Large intestine (tissue), 3 donors: ENCODE measurements at regions not wholly inside any gene's neighbourhood (a gene's known extent, or its start where the extent isn't known, plus 50 kb on each side); places are given as distances from the start of the nearest gene placed in this dataset.

Source experiments
- DNase-seq, 2 donors: peaks; one replicate each; pipeline versions ENCODE4 v3.0.0 to v3.0.0-alpha.2; 2013
- H3K27ac ChIP-seq: one replicate; pipeline ENCODE4 v1.5.1; 2013; ENCODE audit warnings: low read length
- H3K27me3 ChIP-seq: 2 replicates; pipeline ENCODE4 v1.6.1; 2013; ENCODE audit warnings: low read length; ENCODE audit not compliant: control insufficient read depth, insufficient read depth
- H3K36me3 ChIP-seq: 2 replicates; pipeline ENCODE4 v1.6.1; 2013; ENCODE audit warnings: low read length; ENCODE audit not compliant: control insufficient read depth, insufficient read depth
- H3K4me1 ChIP-seq: one replicate; pipeline ENCODE4 v1.6.1; 2013; ENCODE audit warnings: low read length; ENCODE audit not compliant: control insufficient read depth, insufficient read depth
- H3K4me3 ChIP-seq: one replicate; pipeline ENCODE4 v1.5.1; 2013; ENCODE audit warnings: low read length
- H3K9me3 ChIP-seq: one replicate; pipeline ENCODE4 v1.6.1; 2013; ENCODE audit warnings: mild to moderate bottlenecking, low read depth, low read length, moderate library complexity; ENCODE audit not compliant: control insufficient read depth
- whole genome bisulfite sequencing: methylation state at CpG from one replicate; pipeline ENCODE4 v1.1.5; 2013; ENCODE audit warnings: low lambda C conversion rate; ENCODE audit not compliant: insufficient coverage; 5-methylcytosine and 5-hydroxymethylcytosine counted together

DNA sequence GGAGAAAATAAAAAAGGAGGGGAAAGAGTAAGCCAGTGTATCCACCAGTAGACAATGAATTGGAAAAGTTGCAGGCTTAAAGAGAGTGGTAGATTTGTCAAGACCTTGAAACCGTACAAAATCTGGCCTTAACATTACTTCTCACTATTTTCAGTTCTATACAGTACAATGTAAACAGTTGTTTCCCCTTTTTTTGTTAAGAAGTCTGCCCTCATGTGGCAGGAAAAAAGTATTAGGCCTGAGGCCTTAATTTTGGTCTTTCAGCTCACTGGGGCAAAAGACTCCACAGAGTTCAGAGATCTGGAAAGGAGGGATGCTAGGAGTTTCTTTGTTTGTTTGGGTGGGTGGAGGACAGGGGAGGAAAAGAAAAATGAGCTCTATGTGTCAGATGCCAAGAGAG, 92.8 kb upstream of the CCDC160 start:
- WGBS = no CpG with 5 or more reads among the region's 1 CpG
- Histone ChIP-seq H3K27ac (no peak overlapping the region), H3K36me3 (no peaks in the 10 kb centered on the region), H3K9me3 (no peaks in the 10 kb centered on the region), H3K27me3 (no peaks in the 10 kb centered on the region), H3K4me3 (no peak overlapping the region), H3K4me1 (no peaks in the 10 kb centered on the region)
- DNase-seq = peak in 1 of 2 donors; percentile 2

DNA sequence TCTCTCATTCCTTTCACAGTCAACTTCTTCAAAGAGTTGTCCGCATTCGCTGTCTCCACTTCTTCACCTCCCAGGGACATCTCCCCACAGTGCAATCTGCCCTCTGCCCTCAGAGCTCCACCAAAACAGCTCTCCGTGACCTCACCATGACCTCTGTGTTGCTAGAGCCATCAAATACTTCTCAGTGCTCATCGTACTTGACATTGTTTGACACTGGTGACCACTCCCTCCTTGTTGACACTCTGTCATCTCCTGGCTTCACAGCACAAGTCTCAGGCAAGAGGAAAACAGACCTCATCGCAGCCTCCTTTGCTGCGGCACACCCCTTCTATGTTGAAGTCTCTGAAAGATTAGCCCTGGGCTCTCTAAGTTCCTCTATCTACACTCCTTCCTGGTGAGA, 90.5 kb upstream of the CCDC160 start:
- DNase-seq = no peak
- Histone ChIP-seq H3K9me3 (no peaks in the 10 kb centered on the region), H3K4me1 (no peaks in the 10 kb centered on the region), H3K36me3 (no peaks in the 10 kb centered on the region), H3K27ac (no peak overlapping the region), H3K27me3 (no peaks in the 10 kb centered on the region), H3K4me3 (no peak overlapping the region)
- no CpG with 5 or more reads among the region's 6 CpGs for WGBS

DNA sequence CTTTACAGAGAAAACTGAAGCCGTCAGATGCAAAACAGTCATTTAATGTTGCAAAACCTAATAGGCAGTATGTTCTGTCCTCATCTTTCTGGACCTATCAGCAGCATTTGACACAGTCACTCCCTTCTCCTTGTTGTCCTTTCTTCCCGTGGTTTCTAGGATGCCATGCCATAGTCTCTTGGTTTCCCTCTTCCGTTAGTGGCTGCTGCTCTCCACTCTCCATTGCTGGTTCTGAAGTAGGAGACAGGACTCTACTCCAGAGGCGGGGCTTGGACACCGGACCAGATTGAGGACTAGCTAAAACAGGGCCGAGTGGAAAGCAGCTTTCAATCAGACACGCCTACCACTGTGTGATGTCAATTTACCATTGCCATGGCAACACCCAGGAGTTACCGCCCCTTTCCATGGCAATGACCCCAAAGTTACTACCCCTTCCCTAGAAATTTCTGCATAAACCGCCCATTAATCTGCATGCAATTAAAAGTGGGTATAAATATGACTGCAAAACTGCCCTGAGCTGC, 88.8 kb upstream of the CCDC160 start:
- no peaks in the 10 kb centered on the region for H3K4me1 ChIP-seq
- peak in 1 of 2 donors; percentile 2 for DNase-seq
- no peaks in the 10 kb centered on the region for H3K9me3 ChIP-seq
- no peak overlapping the region for H3K27ac ChIP-seq
- no peaks in the 10 kb centered on the region for H3K27me3 ChIP-seq
- WGBS = no CpG with 5 or more reads among the region's 9 CpGs
- H3K36me3 ChIP-seq = no peaks in the 10 kb centered on the region
- H3K4me3 ChIP-seq = no peak overlapping the region

DNA sequence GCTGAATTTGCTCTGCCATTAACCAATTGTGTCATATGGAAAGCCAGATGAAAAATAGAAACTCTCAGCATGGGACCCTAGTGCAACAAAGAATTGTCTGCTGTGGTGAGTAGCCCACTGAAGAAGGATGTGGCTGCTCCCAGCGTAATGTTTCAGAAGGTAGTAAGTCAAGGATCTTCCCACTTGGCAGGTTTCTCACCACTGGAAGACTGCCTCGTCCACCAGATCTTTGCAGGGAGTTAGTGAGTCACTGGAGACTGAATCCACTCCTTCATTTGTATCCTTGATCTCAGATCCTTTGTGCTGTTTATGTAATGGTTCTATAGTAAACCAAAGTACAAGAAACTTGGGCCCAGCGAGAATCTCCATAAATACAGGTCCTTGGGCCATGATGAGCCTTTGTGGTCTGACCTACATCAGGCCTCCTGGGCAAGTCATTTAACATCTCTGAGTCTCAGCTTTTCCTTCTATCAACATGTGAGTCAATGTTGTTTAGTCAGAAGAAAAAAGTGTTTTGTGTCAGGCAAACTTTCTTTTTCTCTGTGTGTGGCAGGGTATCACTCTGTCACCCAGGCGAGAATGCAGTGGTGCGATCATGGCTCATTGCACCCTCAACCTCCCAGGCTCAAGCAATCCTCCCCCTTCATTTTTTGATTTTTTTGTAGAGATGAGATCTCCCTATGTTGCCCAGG, 78.0 kb upstream of the CCDC160 start:
- Histone ChIP-seq H3K4me1 (no peaks in the 10 kb centered on the region), H3K36me3 (no peaks in the 10 kb centered on the region), H3K9me3 (no peaks in the 10 kb centered on the region), H3K4me3 (no peak overlapping the region), H3K27me3 (no peaks in the 10 kb centered on the region), H3K27ac (no peak overlapping the region)
- no CpG with 5 or more reads among the region's 5 CpGs for WGBS
- DNase-seq = no peak

DNA sequence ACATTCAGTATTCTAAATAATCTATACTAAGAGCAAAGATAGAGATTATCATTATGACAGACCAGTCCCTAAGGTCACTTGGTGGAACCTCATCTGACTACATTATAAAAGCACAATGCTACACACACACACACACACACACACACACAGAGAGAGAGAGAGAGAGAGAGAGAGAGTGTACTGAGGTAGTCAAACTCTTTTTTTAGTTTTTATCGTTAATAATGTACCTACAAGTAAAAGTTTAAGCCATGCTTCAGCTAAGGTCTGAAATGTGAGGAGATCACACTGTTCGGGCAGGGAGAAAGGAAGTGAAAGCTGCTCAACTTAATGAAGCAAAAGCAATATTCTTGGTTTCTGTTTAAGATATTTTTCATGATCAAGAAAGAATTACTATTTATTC, 75.8 kb upstream of the CCDC160 start:
- no peak for DNase-seq
- H3K4me1 ChIP-seq = no peaks in the 10 kb centered on the region
- H3K9me3 ChIP-seq = no peaks in the 10 kb centered on the region
- 80% methylated on average over 1 of the region's 2 CpGs for WGBS
- H3K27me3 ChIP-seq = no peaks in the 10 kb centered on the region
- no peak overlapping the region for H3K4me3 ChIP-seq
- no peak overlapping the region for H3K27ac ChIP-seq
- no peaks in the 10 kb centered on the region for H3K36me3 ChIP-seq

DNA sequence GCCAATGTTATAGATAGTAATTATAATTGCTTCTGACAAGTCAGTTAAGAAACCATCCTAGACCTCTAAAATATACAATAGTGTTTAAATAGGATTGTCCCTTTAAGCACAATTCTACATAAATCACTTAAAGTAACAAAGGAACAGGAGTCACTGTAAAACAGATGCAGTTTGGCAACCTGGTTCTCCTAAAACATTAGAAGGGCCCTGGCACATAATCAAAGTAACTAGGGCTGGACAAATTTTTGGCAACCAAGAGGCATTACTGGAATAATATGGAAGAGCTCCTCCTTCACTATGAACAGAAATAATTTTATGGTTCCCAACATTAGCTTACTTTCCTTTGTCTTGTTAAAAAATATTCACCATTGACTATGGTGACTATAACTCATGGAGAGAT, 75.0 kb upstream of the CCDC160 start:
- Histone ChIP-seq H3K4me3 (no peak overlapping the region), H3K4me1 (no peaks in the 10 kb centered on the region), H3K27me3 (no peaks in the 10 kb centered on the region), H3K9me3 (no peaks in the 10 kb centered on the region), H3K36me3 (no peaks in the 10 kb centered on the region), H3K27ac (no peak overlapping the region)
- no peak for DNase-seq

DNA sequence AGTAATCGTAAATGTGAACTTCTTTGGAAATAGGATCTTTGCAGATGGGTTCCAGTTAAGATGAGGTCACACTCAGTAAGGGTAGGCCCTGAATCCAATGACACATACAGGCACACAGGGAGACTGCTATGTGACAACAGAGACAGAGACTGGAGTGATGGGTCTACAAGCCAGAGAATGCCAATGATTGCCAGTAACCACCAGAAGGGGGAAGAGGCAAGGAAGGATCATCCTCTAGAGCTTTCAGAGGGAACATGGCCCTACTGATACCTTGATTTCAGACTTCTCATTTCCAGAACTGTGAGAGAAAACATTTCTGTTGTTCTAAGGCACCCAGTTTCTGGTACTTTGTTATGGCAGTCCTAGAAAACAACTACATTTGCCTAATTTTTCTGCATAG, 73.1 kb upstream of the CCDC160 start:
- DNase-seq = no peak
- H3K27ac ChIP-seq = no peak overlapping the region
- H3K36me3 ChIP-seq = no peaks in the 10 kb centered on the region
- no peaks in the 10 kb centered on the region for H3K4me1 ChIP-seq
- H3K27me3 ChIP-seq = no peaks in the 10 kb centered on the region
- no peaks in the 10 kb centered on the region for H3K9me3 ChIP-seq
- H3K4me3 ChIP-seq = no peak overlapping the region
- no CpG with 5 or more reads among the region's 1 CpG for WGBS

DNA sequence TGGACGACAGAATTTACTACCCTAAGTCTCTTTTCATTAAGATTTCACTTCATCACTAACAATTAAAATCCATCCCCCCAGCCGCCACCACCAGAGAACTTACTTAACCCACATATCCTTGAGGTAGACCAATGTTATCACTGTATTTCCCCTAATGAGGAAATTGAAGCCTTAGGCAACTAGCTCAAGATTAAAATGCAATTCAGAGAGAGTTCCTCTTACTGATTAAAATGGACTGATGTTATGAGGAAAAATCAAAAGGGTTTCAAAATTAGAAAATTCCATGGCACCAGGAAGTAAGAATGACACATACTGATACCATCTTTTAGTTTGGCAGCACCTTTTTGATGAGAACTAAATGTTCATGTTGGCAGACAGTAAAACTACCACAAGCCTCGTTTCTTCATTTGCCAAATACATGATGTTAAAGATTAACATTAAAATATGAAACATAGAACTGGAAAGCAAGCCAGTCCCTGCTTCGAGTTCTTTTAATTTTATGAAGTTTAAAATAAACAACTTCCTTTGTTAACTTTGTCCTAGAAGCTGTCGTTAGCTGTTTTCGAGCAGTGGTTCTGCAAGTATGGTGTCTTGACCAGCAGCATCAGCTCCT, 69.3 kb upstream of the CCDC160 start:
- H3K4me3 ChIP-seq = no peak overlapping the region
- whole genome bisulfite sequencing = no CpG with 5 or more reads among the region's 6 CpGs
- no peak for DNase-seq
- no peaks in the 10 kb centered on the region for H3K27me3 ChIP-seq
- no peak overlapping the region for H3K27ac ChIP-seq
- H3K9me3 ChIP-seq = no peaks in the 10 kb centered on the region
- H3K36me3 ChIP-seq = no peaks in the 10 kb centered on the region
- no peaks in the 10 kb centered on the region for H3K4me1 ChIP-seq

DNA sequence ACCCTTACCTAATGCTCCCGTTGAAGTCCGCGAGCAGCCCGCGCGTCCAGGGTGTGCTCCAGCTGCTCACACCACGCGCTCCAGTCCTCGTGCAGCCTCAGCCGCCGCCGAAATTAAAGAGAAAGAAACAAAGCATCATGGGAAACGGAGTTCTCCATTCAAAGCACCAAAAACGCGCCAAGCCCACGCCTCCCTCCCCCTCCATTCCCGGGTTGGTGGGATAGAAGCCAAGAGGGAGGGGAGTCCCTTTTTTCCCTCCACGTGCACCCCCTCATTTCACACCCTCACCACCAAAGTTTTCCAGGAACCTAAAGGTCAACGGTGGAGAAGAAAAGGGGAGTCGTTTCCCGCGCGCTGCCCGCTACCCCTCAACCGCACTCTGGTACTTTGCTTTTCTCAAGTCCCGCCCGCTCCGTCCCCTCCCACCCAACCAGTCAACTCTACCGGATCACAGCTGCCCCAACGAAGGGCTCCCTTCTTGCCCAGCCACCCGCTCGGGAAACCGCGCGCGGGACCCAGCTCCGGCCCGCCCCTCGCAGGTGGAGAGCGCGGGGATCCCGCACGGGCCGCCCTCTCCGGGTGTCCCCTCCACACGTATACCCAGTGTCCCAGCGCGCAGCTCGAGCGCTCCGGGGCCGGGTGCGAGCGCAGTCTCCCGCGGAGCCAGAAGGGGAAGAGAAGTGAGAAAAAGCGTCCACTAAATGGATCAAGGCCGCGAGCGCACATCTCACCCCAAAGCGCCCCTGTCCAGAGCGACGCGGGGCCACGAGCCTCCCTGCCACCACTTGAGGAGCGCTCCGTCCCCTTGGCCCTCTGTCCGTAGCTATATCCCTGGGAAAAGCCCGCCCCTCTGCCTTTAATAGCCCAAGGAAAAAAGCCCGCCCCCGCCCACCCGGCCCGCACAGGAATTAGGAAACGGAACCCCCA, 65.1 kb upstream of the CCDC160 start:
- no CpG with 5 or more reads among the region's 74 CpGs for WGBS
- Histone ChIP-seq H3K27ac (no peak overlapping the region), H3K36me3 (no peaks in the 10 kb centered on the region), H3K4me3 (peak overlapping the region; percentile 45), H3K27me3 (peaks cover 4% of the 10 kb centered on the region), H3K9me3 (no peaks in the 10 kb centered on the region), H3K4me1 (no peaks in the 10 kb centered on the region)
- peak in 1 of 2 donors; percentile 54 for DNase-seq

DNA sequence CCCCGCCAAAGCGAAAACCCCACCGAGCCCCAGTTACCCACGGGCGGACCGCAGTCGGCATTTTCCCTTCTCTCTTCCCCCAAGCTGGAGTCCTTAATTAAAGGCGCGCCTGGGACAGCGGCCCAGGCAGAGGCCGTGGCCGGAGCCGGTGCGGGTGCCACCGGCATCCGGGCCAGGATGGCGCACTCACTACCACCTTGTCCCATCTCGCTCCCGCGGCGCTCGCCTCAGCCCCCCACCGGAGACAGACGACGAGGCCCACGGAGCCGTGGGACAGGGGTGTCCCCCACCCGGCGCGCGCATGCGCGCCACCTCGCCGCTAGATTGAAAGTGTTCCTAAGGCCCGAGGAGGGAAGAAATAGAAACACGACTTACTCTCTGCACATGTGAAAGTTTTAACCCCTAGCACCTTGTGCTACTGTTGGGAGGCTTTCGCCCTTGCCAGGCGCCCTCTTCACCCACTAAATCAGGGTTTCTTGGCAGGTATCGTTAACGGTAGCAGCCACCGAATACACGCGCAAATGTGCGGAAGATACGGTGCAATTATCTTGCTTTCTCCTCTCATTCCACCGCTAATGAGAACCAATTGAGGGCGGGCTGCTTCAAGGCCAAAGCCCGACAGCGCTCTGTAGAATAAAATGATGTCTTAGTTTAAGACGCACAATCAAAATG, 64.3 kb upstream of the CCDC160 start:
- Histone ChIP-seq H3K4me1 (no peaks in the 10 kb centered on the region), H3K27me3 (peaks cover 4% of the 10 kb centered on the region), H3K4me3 (peak overlapping the region; percentile 45), H3K27ac (no peak overlapping the region), H3K9me3 (no peaks in the 10 kb centered on the region), H3K36me3 (no peaks in the 10 kb centered on the region)
- WGBS = no CpG with 5 or more reads among the region's 51 CpGs
- peak in 1 of 2 donors; percentile 44 for DNase-seq
